Right atrium auricular region (tissue), 2 donors: ENCODE measurements at regions not wholly inside any gene's neighbourhood (a gene's known extent, or its start where the extent isn't known, plus 50 kb on each side); places are given as distances from the start of the nearest gene placed in this dataset.
"Not testable (repeated sequence)": the region's sequence is repeated elsewhere in the genome, so short reads cannot be mapped to it uniquely, and the experiment has no call there.

Experiments used
- DNase-seq: peaks from one replicate; pipeline ENCODE4 v3.0.0-alpha.2; 2019; ENCODE audit warnings: low spot score
- H3K27ac ChIP-seq, 2 donors: fragments of 200-600 bp; sonication (generic); 1 replicate in 1 of 2; 2 replicates in 1 of 2; pipeline ENCODE4 v1.5.1; 2016 to 2019
- H3K27me3 ChIP-seq, 2 donors: fragments of 200-600 bp; sonication (generic); one replicate each; pipeline versions ENCODE4 v1.5.1 to v1.6.0; 2017 to 2019
- H3K36me3 ChIP-seq: fragments of 200-600 bp; sonication (generic); one replicate; pipeline ENCODE4 v1.5.1; 2016
- H3K4me1 ChIP-seq, 2 donors: fragments of 200-600 bp; sonication (generic); one replicate each; pipeline versions ENCODE4 v1.5.1 to v1.6.0; 2017 to 2019
- H3K4me3 ChIP-seq, 2 donors: fragments of 200-600 bp; sonication (generic); 1 replicate in 1 of 2; 2 replicates in 1 of 2; pipeline ENCODE4 v1.5.1; 2017 to 2019; ENCODE audit warnings: mild to moderate bottlenecking in 1 of 2, moderate library complexity in 1 of 2
- H3K9me3 ChIP-seq, 2 donors: fragments of 200-600 bp; sonication (generic); one replicate each; pipeline ENCODE4 v1.5.1; 2019
- CTCF ChIP-seq, 2 donors: fragments of 200-600 bp; sonication (generic); IDR thresholded peaks; one replicate each; pipeline ENCODE4 v1.5.1; 2019; ENCODE audit warnings: antibody characterized with exemption in 2 of 2

DNA sequence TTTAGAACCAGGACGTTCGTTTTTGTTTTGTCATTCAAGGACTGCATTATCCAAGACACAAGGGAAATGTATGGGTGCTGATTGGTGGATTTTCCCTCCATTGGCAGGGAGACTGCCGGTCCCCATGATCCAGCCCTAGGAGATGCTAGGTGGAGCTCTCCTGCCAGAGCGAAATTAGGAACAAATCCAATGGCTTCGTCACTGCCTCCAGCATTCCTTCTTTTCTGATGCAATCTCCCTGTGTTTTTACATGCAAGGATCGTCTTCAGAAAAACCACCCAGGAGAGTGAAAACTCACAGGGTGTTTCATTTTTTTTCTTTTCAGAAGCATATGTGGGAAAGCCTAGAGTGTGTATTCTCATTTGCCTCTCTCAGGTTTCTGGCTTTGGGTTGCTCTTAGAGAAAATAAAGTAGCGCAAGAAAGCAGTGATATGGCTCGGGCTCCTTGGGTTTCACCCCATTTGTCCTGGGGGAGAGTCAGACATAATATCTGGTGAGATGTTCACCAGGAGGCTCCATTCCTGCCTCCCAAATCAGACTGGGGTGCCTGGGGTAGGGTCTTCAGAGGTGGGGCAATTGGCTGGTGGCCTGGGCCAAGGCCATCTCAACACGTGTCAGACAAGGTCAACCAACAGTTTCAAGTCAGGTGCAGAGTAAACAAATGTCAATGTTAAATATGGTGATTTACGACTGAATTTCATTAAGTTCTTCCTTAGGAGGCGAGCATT, 450.9 kb upstream of the MKI67 start:
- no peaks in the 10 kb centered on the region for H3K9me3 ChIP-seq
- H3K27me3 ChIP-seq = no peaks in the 10 kb centered on the region

DNA sequence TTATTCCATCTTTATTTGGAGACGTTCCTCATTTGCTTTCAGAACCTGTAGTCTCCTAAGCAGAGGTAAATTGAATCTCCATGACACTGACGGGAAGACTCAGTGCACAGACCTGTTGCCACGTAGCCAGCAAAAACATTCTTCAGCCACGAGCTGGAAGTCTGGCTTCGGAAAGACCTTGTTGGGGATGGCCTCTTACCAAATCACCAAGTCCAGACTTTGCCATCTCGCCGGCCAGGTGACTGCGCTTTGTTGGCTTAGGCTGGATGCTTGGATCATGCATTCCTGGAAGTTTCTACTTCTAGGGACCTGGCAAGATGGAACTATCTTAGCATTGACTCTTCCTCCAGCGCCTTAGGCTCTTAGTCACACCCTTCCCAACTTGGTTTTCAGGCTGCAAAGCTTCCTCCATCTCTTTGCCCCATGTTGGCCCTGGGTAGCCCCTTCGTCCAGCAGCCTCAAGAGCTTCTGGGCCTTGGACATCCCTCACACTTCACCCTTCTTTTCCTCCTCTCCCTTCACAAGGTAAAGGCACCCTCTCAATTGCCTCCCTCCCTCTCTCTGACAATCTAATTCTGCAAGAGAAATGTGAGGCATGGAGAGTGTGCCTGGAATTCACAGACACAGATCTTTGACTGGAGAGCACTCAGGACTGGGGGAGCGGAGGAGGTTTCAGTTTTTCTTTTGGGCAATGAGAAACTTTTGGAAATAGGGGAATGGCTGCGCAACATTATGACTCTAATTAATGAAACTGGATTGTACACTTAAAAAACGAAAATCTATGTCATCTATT, 451.9 kb upstream of the MKI67 start:
- H3K4me1 ChIP-seq = no peaks in the 10 kb centered on the region
- no peaks in the 10 kb centered on the region for H3K27me3 ChIP-seq
- DNase-seq = no peak
- TF ChIP-seq CTCF (IDR thresholded peaks at IDR 0.05) = no peak
- H3K27ac ChIP-seq = no peak overlapping the region
- no peaks in the 10 kb centered on the region for H3K36me3 ChIP-seq
- H3K9me3 ChIP-seq = no peaks in the 10 kb centered on the region
- no peak overlapping the region for H3K4me3 ChIP-seq

More for the DNA sequence above, 450.9 kb upstream of the MKI67 start:
- Histone ChIP-seq H3K36me3 (no peaks in the 10 kb centered on the region), H3K27ac (no peak overlapping the region), H3K4me1 (no peaks in the 10 kb centered on the region), H3K4me3 (no peak overlapping the region)
- no peak for DNase-seq
- no peak for TF ChIP-seq CTCF (IDR thresholded peaks at IDR 0.05)

DNA sequence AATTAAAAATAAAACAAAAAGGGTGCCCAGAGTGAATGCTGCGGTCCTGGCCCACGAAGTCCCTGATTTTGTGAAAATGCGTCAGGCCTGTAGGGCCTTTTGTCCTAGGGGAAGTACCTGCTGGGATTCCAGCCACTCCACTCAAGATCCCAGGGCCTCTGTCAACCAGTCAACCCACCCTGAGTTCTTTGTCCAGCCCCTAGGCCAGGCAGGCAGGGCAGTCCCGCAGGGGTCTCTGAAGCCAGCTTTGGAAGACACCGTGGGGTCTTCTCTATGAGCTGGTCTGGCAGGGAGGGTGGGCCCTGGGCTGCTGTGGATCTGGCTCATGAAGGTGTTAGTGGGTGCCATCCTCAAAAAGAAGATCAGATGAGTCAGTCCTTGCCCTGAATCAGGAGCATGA, 452.5 kb upstream of the MKI67 start:
- no peak overlapping the region for H3K27ac ChIP-seq
- no peak overlapping the region for H3K4me3 ChIP-seq
- no peak for TF ChIP-seq CTCF (IDR thresholded peaks at IDR 0.05)
- no peaks in the 10 kb centered on the region for H3K9me3 ChIP-seq
- no peak for DNase-seq
- no peaks in the 10 kb centered on the region for H3K27me3 ChIP-seq
- H3K36me3 ChIP-seq = no peaks in the 10 kb centered on the region
- no peaks in the 10 kb centered on the region for H3K4me1 ChIP-seq

- Histone ChIP-seq H3K9me3 (no peaks in the 10 kb centered on the region), H3K27ac (no peak overlapping the region), H3K4me1 (no peaks in the 10 kb centered on the region), H3K36me3 (no peaks in the 10 kb centered on the region), H3K27me3 (no peaks in the 10 kb centered on the region), H3K4me3 (no peak overlapping the region)
- TF ChIP-seq CTCF (IDR thresholded peaks at IDR 0.05) = no peak
- no peak for DNase-seq
These were observed 453.1 kb upstream of the MKI67 start for GRCh38 chr10:128579280-128579865.

DNA sequence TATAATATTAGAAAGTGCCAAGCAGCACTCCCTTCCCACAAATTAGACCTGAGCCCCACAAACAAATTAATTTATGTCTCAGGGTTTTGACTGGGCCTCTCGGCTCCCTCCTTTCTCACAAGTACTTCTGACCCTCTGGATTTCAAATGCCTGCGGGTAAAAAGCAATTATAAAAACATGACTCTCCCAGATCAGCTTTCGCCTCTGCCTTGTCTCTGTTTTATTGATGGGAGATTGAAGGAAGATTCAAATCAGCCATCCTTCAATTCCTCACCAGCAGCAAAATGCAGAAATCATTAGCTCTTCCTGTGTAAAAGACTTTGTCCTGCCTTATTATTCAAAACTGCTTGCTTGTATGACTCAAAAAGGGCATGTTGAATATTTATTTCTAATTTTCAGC, 453.7 kb upstream of the MKI67 start:
- no peak overlapping the region for H3K4me3 ChIP-seq
- TF ChIP-seq CTCF (IDR thresholded peaks at IDR 0.05) = no peak

DNA sequence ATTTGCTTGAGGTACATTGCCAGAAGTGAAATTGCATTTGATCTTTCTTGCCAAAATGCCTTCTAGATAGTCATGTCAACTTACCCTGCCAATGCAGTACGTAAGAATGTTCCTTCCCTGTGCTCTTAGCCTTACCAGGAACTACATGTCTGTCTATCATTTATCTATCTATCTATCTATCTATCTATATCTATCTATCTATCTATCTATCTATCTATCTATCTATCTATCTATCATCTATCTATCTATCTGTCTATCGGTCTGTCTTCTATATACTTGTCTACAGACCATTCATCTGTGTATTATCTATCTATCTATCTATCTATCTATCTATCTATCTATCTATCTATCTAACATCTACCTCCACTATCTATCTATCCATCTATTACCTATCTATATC, 456.9 kb upstream of the MKI67 start:
- not testable (repeated sequence) for H3K4me3 ChIP-seq, H3K36me3 ChIP-seq, H3K27ac ChIP-seq, H3K9me3 ChIP-seq, H3K4me1 ChIP-seq, H3K27me3 ChIP-seq, DNase-seq

More for the DNA sequence above, 453.7 kb upstream of the MKI67 start:
- no peaks in the 10 kb centered on the region for H3K4me1 ChIP-seq
- no peaks in the 10 kb centered on the region for H3K27me3 ChIP-seq
- no peaks in the 10 kb centered on the region for H3K36me3 ChIP-seq
- H3K9me3 ChIP-seq = no peaks in the 10 kb centered on the region
- H3K27ac ChIP-seq = no peak overlapping the region
- DNase-seq = no peak

DNA sequence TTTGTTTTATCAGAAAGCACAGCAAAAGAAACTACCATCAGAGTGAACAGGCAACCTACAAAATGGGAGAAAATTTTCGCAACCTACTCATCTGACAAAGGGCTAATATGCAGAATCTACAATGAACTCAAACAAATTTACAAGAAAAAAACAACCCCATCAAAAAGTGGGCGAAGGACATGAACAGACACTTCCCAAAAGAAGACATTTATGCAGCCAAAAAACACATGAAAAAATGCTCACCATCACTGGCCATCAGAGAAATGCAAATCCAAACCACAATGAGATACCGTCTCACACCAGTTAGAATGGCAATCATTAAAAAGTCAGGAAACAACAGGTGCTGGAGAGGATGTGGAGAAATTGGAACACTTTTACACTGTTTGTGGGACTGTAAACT, 460.4 kb upstream of the MKI67 start:
- H3K27me3 ChIP-seq, H3K9me3 ChIP-seq, H3K4me1 ChIP-seq, H3K36me3 ChIP-seq, H3K4me3 ChIP-seq, DNase-seq, H3K27ac ChIP-seq: not testable (repeated sequence)
